GM21723 (cell line): ENCODE measurements at regions not wholly inside any gene's neighbourhood (a gene's known extent, or its start where the extent isn't known, plus 50 kb on each side); places are given as distances from the start of the nearest gene placed in this dataset.
"Not testable (repeated sequence)": the region's sequence is repeated elsewhere in the genome, so short reads cannot be mapped to it uniquely, and the experiment has no call there.

Experiments used
- ATAC-seq: cut with Tn5 transposase; IDR thresholded peaks from one replicate; pipeline ENCODE4 v1.9.1; 2021; ENCODE audit warnings: mild to moderate bottlenecking, moderate library complexity; ENCODE audit not compliant: unreplicated experiment

DNA sequence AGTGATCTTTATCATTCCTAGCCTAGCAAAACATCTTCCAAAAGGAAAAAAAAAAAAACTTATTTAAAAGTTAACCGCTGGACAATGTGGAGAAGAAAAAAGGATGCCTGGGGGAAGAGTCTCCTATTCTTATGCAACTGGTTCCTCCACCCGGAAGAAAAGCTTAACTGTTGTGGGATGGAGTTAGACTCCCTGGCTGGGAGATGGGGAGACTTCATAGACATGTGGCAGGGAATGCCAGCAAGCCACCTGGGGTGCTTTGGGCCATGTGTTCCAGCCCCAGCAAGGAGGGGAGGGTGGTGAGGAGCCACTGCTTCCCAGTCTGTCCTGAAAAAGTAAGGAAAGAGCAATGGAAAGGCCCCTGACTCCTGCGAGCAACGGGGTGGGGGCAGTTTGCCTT lies 119.4 kb upstream of the SPIN4 start:
- no peak for ATAC-seq

DNA sequence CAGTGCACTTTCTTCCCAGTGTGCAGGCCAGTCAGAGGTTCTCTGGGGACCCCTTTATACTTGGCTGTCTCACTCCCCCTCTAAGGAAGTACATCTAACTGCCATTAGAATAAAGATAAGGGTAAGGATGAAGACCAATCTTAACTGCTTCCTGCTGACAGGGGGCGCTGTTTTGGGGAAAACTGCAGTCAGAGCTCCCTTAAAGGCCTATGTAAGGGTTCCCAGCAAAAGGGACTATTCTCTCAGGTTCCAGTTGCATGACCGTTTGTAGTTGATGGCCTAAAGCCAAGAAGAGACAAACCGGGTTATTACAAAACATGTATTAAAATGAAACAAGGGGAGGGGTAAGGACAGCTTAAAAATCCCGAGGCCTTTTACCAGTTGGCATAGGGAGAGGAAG lies 115.6 kb upstream of the SPIN4 start:
- no peak for ATAC-seq

DNA sequence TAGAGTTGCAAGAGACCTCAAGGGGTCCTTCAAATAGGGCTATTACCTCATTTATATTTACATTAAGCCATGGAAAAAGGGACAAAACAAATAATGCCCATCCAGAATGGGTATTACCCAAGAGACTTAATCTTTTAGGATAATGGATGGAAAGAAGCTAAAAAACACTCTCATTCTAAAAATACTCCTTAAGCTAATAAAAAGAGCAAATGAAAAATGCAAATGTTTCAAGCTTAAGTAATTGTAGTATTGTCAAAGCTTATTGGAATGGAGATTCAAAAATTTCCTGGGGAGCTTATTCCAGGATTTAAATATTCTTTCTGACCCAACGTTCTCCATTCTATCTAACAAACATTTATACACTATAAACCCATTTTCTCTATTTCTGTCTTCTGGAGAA lies 107.8 kb upstream of the SPIN4 start:
- ATAC-seq: no peak

DNA sequence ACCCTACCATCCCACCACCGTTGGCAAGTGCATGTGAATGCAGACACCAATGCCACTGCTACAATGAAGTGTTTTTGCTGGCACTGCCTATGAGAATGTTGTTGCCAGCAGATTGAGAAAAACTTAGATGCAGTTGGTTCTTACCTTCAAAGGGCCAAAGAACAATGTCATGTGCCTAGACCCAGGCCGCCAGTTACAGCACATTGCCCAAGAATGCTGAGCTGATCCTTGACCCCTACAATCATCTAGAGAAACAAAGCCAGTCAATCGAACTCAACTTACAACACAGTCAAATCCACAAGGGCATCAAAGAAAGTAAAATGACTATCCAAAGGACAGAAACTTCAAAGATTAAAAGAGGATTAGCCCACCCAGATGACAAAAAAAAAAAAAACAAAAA lies 102.4 kb upstream of the SPIN4 start:
- no peak for ATAC-seq

DNA sequence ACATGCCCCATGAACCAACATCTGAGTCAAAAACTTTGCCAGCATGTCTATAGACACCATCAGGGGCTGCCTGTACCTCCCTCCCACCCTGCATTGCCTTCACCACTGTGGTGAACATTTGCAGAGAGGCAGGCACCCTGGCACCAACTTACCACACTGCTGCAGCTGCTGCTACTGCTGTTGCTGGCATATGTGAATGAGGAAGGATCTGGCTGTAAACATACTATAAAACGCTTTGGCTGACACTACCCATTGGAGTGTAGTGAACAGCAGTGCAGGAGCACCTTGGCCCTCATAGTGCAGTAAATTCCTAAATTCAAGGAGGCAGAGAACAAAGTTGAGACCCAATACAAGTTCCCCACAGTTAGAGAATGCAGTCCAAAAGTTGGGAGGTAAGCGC lies 90.6 kb upstream of the SPIN4 start:
- no peak for ATAC-seq

DNA sequence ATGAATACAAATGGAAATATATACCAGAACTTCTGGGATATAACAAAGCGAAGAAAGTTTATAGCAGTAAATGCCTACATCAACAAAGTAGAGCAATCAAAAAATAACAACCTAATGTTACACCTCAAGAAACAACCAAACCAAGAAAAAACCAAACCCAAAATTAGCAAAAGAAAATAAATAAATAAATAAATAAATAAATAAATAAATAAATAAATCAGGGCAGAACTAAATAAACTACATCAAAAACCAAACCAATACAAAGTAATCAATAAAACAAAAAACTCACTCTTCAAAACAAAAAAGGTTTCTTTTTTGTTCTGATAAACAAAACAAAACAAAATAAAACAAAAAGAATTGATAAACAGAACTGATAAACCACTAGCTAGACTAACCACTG lies 88.4 kb upstream of the SPIN4 start:
- no peak for ATAC-seq

DNA sequence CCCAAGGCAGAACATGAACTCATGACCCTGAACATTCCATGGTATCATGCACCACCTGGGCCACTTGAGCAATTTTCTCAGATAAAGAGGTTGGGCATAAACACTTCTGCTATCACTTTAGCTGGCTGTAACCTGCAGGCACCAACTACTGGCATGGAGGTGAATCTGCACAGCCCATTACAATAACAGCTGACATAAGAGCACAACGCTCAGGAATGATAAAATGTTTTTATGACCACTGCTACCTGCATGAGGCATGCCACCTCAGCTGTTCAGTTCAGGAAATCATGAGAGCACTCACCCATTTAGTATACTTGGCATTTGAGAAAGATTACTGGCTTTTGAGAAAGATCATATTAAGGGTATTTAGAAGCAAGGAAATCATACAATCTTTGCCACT lies 85.7 kb upstream of the SPIN4 start:
- ATAC-seq: no peak

DNA sequence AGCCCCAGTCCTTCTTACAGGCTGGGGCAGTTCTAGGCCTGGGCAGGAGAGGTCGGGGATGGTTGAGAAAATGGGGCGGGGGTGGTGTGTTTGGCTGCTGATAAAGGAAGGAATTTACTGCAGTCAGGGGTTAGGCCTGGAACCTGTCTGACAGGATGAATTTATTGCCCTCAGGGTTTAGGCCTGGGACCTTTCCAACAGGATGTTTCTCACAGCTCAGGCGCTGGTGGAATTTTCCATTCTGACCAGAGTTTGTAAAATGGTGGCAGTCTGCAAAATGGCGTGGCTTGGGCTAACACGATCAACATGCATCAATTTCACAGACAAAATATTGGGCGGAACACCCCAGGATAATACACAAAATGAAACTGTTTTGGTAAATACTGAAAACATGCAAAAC lies 83.5 kb upstream of the SPIN4 start:
- ATAC-seq: no peak

DNA sequence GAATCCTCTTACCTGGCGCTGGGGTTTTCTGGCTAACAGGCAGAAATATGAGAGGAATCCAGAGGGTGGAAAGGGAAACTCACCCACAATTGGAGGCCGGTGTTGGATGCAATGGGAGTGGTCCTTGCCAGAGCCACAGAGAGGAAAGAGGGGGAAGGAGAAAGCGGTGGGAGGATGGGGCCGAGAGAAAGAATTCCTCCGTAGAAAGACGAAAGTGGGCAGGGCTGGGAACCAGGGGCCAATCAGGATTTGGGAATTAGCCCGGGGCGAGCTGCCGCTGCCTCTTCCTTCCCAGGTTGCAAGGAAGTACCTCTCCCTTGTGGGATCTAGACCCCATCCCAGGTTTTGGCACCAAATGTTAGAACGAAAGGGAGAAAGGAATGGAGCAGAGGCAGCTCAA lies 83.1 kb upstream of the SPIN4 start:
- ATAC-seq: no peak

DNA sequence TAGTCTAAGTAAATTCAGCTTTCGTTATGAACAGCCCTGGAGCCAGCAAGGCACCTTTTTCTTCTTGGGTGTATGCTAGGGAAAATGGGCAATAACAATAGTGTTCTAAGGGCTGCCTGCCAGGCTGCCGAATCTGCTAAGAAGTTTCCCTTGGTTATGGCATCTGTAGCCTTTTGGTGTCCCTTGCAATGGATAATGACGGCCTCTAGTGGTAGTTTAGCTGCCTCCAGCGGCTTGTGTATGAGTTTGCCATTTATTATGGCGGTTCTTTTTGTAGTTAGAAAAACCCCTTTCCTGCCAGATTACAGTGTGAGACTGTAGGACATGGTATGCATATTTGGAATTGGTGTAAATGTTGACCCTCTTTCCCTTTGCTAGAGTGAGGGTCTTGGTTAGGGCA lies 78.9 kb upstream of the SPIN4 start:
- no peak for ATAC-seq

DNA sequence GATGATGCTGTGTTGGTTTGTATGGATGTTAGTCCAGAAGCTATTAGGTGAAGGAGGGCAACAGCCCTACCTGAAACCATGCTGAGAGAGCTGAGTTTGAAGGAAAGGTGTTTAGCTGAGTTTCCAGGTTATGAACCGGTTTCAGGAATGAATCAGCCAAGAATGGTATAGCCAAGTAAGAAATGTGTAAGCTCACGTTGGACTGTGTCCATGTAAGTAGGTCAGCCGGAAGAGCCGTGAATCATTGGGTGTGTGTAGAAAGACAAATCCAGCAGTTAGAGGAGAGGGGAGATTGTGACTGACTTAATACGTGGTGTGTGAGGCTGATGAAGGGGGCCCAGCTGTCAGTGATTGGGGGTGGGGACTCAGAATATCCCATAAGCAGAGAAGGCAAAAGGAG lies 77.2 kb upstream of the SPIN4 start:
- no peak for ATAC-seq

DNA sequence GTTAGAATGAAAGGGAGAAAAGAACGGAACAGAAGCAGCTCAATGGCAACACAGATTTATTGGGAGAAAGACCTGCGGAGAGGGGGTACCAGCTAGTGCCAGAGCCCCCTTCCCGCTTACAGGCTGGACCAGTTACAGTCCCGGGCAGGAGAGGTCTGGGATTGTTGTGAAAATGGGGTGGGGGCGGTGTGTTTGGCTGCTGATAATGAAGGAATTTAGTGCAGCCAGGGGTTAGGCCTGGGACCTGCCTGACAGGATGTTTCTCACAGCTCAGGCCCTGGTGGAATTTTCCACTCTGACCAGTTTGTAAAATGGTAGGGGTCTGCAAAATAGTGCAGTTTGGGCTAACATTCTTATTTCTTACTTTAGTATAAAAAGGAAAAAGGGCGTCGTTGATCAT lies 75.4 kb upstream of the SPIN4 start:
- ATAC-seq: no peak

DNA sequence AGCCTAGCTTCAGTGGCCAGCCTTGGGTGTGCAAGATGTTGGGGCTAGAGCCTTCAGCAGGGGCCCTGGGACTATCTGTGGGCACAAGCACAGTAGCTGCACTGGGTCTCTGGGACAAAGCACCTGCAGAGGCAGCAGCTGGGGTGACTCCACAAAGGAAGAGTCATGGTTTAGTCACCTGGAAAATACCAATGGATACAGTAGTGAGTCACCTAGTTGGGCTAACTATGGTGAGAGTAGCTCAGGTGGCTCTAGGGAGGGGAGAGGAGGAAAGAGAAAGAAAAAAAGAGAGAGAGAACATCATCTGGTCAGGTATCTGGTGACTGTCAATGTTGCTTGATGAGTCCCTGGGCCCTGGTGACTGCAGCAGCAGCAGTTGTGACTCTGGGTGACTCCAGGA lies 72.9 kb upstream of the SPIN4 start:
- ATAC-seq: no peak

DNA sequence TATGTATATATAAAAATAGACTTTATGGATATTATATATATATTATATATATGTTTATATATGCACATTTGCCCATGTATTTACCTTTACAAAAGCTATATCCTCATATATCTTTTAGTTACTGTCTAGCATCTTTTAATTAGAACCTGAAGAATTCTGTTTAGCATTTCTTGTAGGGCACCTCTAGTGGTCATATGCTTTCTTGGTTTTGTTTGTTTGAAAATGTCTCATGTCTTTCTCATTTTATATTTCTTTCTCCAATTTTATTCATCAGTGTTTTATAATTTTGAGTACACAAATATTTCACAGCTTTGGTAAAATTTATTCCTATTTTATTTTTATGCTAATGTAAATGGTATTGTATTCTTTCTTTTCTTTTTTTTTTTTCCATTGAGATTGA lies 70.3 kb upstream of the SPIN4 start:
- no peak for ATAC-seq

DNA sequence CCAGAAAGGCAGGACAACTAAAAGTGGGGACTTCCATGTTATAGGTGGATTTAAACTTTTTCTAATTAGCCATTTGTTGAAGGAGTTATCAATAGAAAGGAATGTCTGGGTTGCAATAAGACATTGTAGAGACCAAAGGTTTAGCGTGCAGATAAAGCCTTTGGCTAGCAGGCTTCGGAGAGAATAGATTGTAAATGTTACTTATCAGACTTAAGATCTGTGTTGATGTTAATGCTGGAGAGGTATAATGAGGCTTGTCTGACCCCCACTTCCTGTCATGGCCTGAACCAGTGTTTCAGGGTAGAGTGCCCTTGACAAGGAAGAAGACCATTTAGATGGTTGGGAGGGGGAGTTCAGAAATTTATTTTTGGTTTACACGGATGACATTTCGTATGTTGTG lies 67.1 kb upstream of the SPIN4 start:
- ATAC-seq: no peak

DNA sequence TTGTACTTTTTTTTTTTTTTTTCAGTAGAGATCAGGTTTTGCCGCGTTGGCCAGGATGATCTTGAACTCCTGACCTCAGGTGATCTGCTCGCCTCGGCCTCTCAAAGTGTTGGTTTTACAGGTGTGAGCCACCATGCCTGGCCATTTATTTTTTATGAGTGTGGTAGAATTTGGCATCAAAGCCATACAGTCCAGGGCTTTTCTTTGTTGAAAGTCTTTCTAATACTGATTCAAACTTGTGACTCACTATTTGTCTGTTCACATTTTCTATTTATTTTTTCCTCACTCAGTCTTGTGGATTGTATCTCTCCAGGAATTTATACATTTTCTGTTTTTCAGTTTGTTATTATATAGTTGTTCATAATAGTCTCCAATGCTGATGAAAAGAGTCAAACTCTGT lies 66.5 kb upstream of the SPIN4 start:
- no peak for ATAC-seq

DNA sequence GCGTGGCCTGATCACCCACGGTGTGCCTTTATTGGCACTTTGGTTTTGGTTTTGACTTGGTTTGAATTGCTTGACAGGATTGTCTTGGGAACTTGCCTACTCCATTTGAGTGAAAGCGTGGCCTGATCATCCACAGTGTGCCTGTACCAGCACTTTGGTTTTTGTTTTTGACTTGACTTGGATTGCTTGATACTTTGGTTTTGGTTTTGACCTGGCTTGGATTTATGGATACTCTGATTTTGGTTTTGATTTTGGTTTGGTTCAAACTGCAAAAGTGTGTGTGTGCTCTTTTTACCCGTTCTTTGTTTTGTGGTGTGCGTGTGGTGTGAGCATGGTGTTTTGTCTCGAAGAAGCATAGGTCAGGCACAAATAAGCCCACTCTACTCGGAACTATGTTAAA lies 58.8 kb upstream of the SPIN4 start:
- ATAC-seq: not testable (repeated sequence)

DNA sequence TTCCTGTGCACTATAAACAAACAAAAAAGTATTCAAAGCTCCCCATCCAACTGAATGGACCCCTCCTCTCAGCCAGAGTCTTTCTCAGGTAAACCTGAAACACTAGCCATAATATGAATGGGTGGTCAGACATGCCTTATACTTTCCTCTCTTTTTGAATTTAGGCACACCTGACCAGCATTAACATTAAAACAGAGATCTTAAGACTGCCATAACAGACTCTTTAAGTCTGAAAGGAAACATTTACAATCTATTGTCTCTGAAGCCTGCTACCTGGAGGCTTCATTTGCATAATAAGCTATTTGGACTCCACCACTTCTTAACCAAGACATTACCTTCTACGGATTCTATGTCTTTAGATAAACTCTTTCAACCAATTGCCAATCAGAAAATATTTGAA lies 56.9 kb upstream of the SPIN4 start:
- ATAC-seq: no peak

DNA sequence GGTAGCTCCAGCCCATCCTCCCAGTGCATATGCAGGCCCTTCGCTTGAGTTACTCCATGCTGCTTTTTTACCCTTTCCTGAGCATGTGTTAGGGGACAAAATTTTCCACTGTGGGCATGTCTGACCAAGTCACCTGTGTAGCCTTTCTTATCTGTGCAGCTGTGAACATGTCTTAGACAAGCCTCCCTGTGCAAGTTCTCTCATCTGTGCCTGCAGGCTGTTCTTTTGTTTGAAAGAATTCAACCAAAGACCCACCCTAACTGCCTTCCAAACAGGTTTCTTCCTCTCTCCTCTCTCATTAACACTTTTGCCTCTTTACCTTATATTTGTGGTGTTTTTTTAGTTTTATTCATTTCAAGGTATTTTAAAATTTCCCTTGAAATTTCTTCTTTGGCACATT lies 53.2 kb upstream of the SPIN4 start:
- ATAC-seq: no peak

DNA sequence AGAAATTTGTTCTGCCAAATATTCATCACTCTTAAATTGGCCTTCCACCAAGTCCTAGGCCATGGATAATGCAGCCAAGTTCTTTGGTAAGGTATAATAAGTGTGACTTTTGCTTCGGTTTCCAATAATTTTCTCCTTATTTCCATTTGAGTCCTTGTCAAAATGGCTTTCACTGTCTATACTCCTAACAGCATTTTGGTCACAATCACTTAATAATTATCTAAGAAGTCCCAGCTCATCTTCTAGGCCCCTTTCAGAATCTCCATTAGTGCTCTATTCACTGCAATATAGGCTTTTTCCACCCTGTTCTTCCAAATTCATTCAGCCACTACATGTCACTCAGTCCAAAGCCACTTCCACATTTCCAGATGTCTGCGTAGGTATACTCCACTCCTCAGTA lies 51.0 kb upstream of the SPIN4 start:
- no peak for ATAC-seq
